Iris pigment epithelial cell (primary cell): ENCODE measurements at regions not wholly inside any gene's neighbourhood (a gene's known extent, or its start where the extent isn't known, plus 50 kb on each side); places are given as distances from the start of the nearest gene placed in this dataset.

Experiments used
- DNase-seq: peaks from one replicate; pipeline ENCODE4 v3.0.0-alpha.2; 2011; ENCODE audit warnings: low read depth

GRCh38 chr2:13536941-13537340, 820.2 kb downstream of the TRIB2 start:
- no peak for DNase-seq

GRCh38 chr2:13537771-13538349, 821.1 kb downstream of the TRIB2 start:
- no peak for DNase-seq

GRCh38 chr2:13539296-13539695, 822.6 kb downstream of the TRIB2 start:
- no peak for DNase-seq

- no peak for DNase-seq
Observed at GRCh38 chr2:13542061-13542460, 825.3 kb downstream of the TRIB2 start.

- no peak for DNase-seq
Observed at GRCh38 chr2:13542642-13543041, 825.9 kb downstream of the TRIB2 start.

- no peak for DNase-seq
Observed at GRCh38 chr2:13543550-13543949, 826.8 kb downstream of the TRIB2 start.

GRCh38 chr2:13545320-13545719, 828.6 kb downstream of the TRIB2 start:
- no peak for DNase-seq

- no peak for DNase-seq
Observed at GRCh38 chr2:13546131-13546530, 829.4 kb downstream of the TRIB2 start.

GRCh38 chr2:13550285-13551231, 833.8 kb downstream of the TRIB2 start:
- no peak for DNase-seq

GRCh38 chr2:13558368-13558767, 841.6 kb downstream of the TRIB2 start:
- DNase-seq, result peak; percentile 40

GRCh38 chr2:13560322-13560721, 843.6 kb downstream of the TRIB2 start:
- no peak for DNase-seq

GRCh38 chr2:13572466-13572865, 855.7 kb downstream of the TRIB2 start:
- DNase-seq, result no peak

GRCh38 chr2:13574831-13575230, 858.1 kb downstream of the TRIB2 start:
- DNase-seq, result no peak

- DNase-seq, result no peak
Observed at GRCh38 chr2:13576406-13577036, 859.8 kb downstream of the TRIB2 start.

GRCh38 chr2:13578547-13578946, 861.8 kb downstream of the TRIB2 start:
- DNase-seq, result peak; percentile 3

- DNase-seq, result no peak
Observed at GRCh38 chr2:13581471-13581870, 864.7 kb downstream of the TRIB2 start.

- no peak for DNase-seq
Observed at GRCh38 chr2:13583609-13584008, 866.9 kb downstream of the TRIB2 start.

- DNase-seq, result no peak
Observed at GRCh38 chr2:13584020-13584419, 867.3 kb downstream of the TRIB2 start.

GRCh38 chr2:13585732-13586131, 869.0 kb downstream of the TRIB2 start:
- no peak for DNase-seq

- no peak for DNase-seq
Observed at GRCh38 chr2:13596233-13596632, 879.5 kb downstream of the TRIB2 start.

GRCh38 chr2:13597176-13597575, 880.4 kb downstream of the TRIB2 start:
- no peak for DNase-seq

- DNase-seq, result no peak
Observed at GRCh38 chr2:13601506-13601905, 884.8 kb downstream of the TRIB2 start.
